H1 (cell line): ENCODE measurements at regions not wholly inside any gene's neighbourhood (a gene's known extent, or its start where the extent isn't known, plus 50 kb on each side); places are given as distances from the start of the nearest gene placed in this dataset.

ENCODE experiments used
- CHD7 ChIP-seq: fragments of 300-600 bp; sonication (generic); IDR thresholded peaks from 2 replicates; pipeline ENCODE4 v1.7.1; 2012; ENCODE audit warnings: low read length, moderate library complexity, mild to moderate bottlenecking, inconsistent platforms; ENCODE audit not compliant: insufficient replicate concordance
- HDAC6 ChIP-seq: IDR thresholded peaks from one replicate; pipeline ENCODE4 v1.7.1; 2012; ENCODE audit warnings: low read depth, mild to moderate bottlenecking, inconsistent platforms, low read length, moderate library complexity
- JUN ChIP-seq: IDR thresholded peaks from 2 replicates; pipeline ENCODE4 v1.6.1; 2011; ENCODE audit warnings: low read depth, mild to moderate bottlenecking, improper control_type of control experiment, low read length
- JUND ChIP-seq: IDR thresholded peaks from 2 replicates; pipeline ENCODE4 v1.6.1; 2011; ENCODE audit warnings: mild to moderate bottlenecking, improper control_type of control experiment, low read length
- MAX ChIP-seq: IDR thresholded peaks from 2 replicates; pipeline ENCODE4 v1.6.1; 2012; ENCODE audit warnings: inconsistent platforms
- RBBP5 ChIP-seq: IDR thresholded peaks from 2 replicates; pipeline ENCODE4 v1.7.1; 2012; ENCODE audit warnings: low read depth, mild to moderate bottlenecking, inconsistent platforms, low read length, moderate library complexity, borderline replicate concordance
- SAP30 ChIP-seq: fragments of 300-600 bp; sonication (generic); IDR thresholded peaks from 2 replicates; pipeline ENCODE4 v1.7.1; 2012; ENCODE audit warnings: low read length, moderate library complexity, mild to moderate bottlenecking, inconsistent platforms; ENCODE audit not compliant: insufficient read depth, insufficient replicate concordance
- SIRT6 ChIP-seq: IDR thresholded peaks from one replicate; pipeline ENCODE4 v1.7.1; 2012; ENCODE audit warnings: low read length, inconsistent platforms
- SIX5 ChIP-seq: IDR thresholded peaks from 2 replicates; pipeline ENCODE4 v1.6.1; 2011; ENCODE audit warnings: mild to moderate bottlenecking, low read depth, low read length
- SRF ChIP-seq: IDR thresholded peaks from 2 replicates; pipeline ENCODE4 v1.6.1; 2011; ENCODE audit warnings: mild to moderate bottlenecking, low read depth, low read length, moderate library complexity

GRCh38 chr6:166764473-166765233 is 137.6 kb upstream of the RPS6KA2 start (continued):
- TF ChIP-seq CHD7 (no peak), SAP30 (no peak), SIX5 (no peak), MAX (no peak), SIRT6 (no peak), RBBP5 (no peak), SRF (no peak), HDAC6 (no peak), JUN (no peak), JUND (no peak)
